ENCODE measurements at regions not wholly inside any gene's neighbourhood (a gene's known extent, or its start where the extent isn't known, plus 50 kb on each side); places are given as distances from the start of the nearest gene placed in this dataset.
"Not testable (repeated sequence)": the region's sequence is repeated elsewhere in the genome, so short reads cannot be mapped to it uniquely, and the experiment has no call there.

DNA sequence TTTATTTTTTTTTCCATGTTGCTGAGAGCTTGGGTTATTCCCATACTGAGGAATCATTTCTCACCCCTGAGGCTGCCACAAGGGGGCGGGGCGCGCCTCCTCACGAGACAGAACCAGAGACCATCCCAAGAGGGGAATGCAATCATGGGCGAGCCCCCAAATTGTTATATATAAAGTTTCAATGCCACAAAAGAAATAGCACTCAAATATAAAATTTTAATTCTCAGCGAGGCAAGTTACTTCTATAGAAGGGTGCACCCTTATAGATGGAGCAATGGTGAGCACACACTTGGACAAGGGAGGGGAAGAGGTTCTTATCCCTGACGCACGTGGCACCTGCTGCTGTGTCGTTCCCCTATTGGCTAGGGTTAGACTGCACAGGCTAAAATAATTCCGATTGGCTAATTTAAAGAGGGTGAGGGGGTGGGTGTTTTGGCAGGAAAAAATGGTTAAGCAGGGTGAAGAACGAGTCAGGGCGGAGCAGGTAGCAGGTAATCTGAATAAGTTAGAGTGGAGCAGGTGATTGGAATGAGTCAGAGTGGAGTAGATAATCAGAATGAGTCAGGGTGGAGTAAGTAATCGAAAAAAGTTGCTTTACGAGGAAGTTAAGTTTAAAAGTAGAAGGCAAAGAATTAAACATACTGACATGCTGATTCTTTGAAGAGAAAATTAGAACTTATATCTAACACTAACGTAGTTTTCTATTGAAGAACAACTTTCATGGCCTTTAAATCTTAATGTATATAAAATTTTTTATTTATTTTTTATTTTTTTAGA is 177.5 kb downstream of the MTCL1 start:
- DNase-seq (ENCODE audit: low spot score): no peak

GRCh38 chr18:8883409-8883668 is 178.0 kb downstream of the MTCL1 start:
- DNase-seq (ENCODE audit: low spot score): no peak

DNA sequence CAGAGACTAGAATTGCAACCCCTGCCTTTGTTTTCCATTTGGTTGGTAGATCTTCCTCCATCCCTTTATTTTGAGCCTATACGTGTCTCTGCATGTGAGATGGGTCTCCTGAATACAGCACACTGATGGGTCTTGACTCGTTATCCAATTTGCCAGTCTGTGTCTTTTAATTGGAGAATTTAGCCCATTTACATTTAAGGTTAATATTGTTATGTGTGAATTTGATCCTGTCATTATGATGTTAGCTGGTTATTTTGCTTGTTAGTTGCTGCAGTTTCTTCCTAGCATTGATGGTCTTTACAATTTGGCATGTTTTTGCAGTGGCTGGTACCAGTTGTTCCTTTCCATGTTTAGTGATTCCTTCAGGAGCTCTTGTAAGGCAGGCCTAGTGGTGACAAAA is 182.5 kb downstream of the MTCL1 start:
- DNase-seq (ENCODE audit: low spot score): not testable (repeated sequence)

GRCh38 chr18:8889489-8889888 is 184.1 kb downstream of the MTCL1 start:
- no peak for DNase-seq (ENCODE audit: low spot score)

DNA sequence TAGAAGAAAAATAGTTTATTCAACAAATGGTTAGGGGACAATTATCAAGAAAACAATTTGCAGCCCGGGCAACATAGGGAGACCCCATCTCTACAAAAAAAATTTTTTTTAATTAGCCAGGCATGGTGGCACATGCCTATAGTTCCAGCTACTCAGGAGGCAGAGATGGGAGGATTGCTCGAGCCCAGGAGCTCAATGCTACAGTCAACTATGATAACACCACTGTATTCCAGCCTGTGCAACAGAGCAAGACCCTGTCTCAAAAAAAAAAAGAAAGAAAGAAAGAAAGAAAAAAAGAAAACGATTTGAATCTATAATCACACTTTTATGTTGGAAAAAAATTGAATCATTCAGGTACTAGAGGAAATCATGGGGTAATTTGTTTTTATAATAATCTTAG is 185.1 kb downstream of the MTCL1 start:
- DNase-seq (ENCODE audit: low spot score): not testable (repeated sequence)

- DNase-seq (ENCODE audit: low spot score): peak; percentile 79
Observed at GRCh38 chr18:8890957-8891464, 185.7 kb downstream of the MTCL1 start.

- DNase-seq (ENCODE audit: low spot score): no peak
Observed at GRCh38 chr18:8893221-8893620, 187.9 kb downstream of the MTCL1 start.

GRCh38 chr18:8893628-8894231 is 188.4 kb downstream of the MTCL1 start:
- DNase-seq (ENCODE audit: low spot score): no peak

DNA sequence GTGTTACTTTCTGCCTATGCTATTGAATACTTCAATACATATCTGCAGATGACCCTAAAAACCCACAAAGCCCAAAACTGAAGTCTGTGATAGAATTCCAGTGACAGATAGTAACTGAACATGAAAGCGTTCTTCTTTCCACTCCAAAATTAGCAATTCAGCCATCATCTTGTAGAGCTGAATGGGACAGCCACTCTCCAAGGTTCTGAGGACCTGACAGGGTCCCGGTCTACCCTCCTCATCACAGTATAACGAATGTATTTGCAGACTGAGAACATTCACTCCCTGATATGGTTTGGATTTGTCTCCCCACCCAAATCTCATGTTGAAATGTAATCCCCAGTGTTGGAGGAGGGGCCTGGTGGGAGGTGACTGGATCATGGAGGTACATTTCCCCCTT is 189.5 kb downstream of the MTCL1 start:
- no peak for DNase-seq (ENCODE audit: low spot score)

- DNase-seq (ENCODE audit: low spot score): no peak
Observed at GRCh38 chr18:8895341-8895740, 190.0 kb downstream of the MTCL1 start.

DNA sequence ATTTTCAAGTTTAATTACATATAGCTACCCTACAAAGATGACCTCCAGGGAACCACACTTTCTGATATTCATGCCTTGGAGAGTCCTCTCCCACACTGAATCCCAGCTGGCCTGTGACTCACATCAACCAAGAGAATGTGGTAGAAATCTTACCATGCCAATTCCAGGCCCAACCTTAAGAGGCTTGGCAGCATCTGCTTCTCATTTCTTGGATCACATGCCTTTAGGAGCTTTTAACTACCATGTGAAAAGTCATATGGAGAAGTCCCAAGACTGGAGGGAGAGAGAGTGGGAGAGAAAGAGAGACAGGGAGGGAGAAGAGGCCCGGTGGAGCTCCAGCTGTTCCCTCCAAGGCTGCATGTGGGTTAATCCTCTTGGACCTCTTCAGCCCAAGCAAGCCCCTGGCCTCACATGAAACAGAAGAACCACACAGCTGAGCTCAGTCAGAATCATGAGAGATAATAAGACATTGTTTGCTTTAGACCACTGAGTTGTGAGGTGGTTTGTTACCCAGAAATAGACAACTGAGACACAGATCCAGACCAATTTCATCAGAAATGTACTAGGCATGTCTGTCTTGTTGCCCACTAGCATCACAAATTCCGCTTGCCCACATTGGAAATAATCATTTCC is 190.7 kb downstream of the MTCL1 start:
- DNase-seq (ENCODE audit: low spot score): no peak

DNA sequence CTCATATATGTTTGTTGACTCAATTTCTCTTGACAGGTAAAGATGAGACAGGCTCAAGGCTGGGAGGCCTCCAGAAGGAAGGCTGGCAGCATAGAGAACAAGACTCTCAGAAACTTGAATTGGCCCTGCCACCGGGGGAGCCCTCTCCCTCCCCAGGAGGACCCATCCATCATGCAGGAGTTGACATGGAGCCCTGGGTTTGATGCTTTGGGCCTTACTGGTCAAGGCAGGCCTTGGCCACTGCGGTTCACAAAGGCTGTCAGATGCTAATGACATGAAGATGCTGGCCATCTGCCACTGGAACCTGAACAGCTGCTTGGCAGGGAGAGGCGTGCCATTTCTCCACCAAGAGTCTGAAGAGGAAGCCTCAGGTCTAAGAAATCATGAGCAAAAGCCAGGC is 193.6 kb downstream of the MTCL1 start:
- no peak for DNase-seq (ENCODE audit: low spot score)

- DNase-seq (ENCODE audit: low spot score): no peak
Observed at GRCh38 chr18:8900552-8900951, 195.2 kb downstream of the MTCL1 start.

GRCh38 chr18:8901019-8901418 is 195.7 kb downstream of the MTCL1 start:
- peak; percentile 28 for DNase-seq (ENCODE audit: low spot score)

GRCh38 chr18:8904316-8904715 is 198.2 kb upstream of the NDUFV2 start:
- DNase-seq (ENCODE audit: low spot score): no peak

- DNase-seq (ENCODE audit: low spot score): no peak
Observed at GRCh38 chr18:8908792-8909510, 193.5 kb upstream of the NDUFV2 start.

GRCh38 chr18:8910186-8910822 is 192.2 kb upstream of the NDUFV2 start:
- DNase-seq (ENCODE audit: low spot score): no peak

DNA sequence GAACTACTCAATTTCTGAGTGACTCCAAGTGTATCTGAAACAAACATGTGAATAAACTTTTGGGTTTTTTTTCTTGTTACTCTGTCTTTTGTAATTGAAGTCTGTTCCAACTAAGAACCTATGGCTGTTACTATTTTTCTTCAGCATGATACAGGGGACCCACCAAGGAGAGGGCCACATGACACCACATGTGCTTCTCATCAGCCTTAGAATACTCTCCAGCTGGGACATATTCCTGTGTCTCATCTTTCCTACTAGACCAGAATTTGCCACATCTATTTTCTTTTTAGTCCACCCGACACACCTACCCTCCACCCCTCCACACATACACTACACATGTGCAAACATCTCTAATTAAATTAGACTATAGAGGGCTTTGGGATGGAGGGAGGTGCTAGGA is 191.7 kb upstream of the NDUFV2 start:
- DNase-seq (ENCODE audit: low spot score): no peak

GRCh38 chr18:8911408-8912340 is 190.8 kb upstream of the NDUFV2 start:
- DNase-seq (ENCODE audit: low spot score): no peak

GRCh38 chr18:8912348-8913326 is 189.9 kb upstream of the NDUFV2 start:
- DNase-seq (ENCODE audit: low spot score): peak; percentile 31

All from SW480 (cell line).